ENCODE measurements at regions not wholly inside any gene's neighbourhood (a gene's known extent, or its start where the extent isn't known, plus 50 kb on each side); places are given as distances from the start of the nearest gene placed in this dataset.
"Not testable (repeated sequence)": the region's sequence is repeated elsewhere in the genome, so short reads cannot be mapped to it uniquely, and the experiment has no call there.

DNA sequence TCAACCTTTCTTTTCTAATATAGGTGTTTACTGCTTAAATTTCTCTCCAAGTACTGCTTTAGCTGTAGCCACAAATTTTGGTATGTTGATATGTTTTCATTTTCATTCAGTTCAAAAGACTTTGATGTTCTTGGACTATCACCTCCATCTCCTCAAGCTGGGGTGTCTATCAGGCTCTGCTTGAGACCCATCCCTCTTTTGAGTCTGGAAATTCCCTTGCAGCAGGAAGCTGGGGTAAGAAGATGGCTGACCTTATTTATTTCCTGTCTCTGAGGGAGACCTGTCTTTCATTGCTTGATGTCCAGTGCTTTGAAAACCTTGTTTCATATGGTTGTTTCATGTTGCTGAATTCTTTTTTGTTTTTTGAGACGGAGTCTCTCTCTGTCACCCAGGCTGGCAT, 60.5 kb upstream of the ADPGK start:
- FAIRE-seq, result no peak
- DNase-seq (ENCODE audit: low spot score in 2 of 2), result no peak

DNA sequence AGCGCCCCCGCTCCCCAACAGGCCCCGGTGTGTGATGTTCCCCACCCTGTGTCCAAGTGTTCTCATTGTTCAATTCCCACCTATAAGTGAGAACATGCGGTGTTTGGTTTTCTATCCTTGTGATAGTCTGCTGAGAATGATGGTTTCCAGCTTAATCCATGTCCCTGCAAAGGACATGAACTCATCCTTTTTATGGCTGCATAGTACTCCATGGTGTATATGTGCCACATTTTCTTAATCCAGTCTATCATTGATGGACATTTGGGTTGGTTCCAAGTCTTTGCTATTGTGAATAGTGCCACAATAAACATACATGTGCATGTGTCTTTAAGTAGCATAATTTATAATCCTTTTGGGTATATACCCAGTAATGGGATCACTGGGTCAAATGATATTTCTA, 59.8 kb upstream of the ADPGK start:
- not testable (repeated sequence) for FAIRE-seq; DNase-seq (ENCODE audit: low spot score in 2 of 2)

DNA sequence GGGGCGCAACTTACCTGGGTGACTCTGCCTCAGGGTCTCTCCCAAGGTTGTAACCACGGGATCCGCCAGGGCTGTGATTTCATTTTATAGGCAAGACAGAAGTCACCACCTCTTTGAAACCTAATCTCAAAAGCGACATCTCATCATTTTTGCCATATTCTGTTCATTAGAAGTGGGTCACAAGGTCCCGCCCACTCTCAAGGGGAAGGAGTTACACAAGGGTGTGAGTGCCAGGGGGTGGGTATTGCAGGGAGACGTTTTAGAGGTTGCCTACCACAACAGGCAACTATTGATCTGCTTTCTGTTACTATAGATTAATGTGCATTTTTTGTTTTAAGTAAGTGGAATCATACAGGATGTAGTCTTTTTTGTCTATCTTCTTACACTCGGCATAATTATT, 56.6 kb upstream of the ADPGK start:
- FAIRE-seq (no peak), DNase-seq (ENCODE audit: low spot score in 2 of 2) (no peak)

DNA sequence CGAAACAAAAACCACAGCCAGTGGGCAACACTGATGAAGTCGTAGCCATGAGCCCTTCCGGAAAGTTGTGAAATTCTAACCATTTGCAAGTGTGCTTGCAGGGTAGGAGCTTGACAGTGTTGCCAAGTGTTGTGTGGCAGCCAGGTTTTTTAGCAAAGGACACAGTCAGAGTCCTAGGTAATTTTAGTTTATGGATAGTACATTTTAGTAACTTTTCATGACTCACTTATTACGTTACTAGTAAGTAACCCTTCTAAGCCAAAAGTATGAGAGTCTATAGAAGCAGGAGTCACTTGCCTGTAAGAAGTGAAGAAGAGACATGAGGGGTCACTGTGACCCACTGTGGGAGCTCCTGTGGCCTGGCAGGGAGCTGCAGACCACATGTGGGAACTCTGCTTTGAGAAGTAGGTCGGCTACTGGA, 54.8 kb upstream of the ADPGK start:
- FAIRE-seq (no peak), DNase-seq (ENCODE audit: low spot score in 2 of 2) (no peak)

DNA sequence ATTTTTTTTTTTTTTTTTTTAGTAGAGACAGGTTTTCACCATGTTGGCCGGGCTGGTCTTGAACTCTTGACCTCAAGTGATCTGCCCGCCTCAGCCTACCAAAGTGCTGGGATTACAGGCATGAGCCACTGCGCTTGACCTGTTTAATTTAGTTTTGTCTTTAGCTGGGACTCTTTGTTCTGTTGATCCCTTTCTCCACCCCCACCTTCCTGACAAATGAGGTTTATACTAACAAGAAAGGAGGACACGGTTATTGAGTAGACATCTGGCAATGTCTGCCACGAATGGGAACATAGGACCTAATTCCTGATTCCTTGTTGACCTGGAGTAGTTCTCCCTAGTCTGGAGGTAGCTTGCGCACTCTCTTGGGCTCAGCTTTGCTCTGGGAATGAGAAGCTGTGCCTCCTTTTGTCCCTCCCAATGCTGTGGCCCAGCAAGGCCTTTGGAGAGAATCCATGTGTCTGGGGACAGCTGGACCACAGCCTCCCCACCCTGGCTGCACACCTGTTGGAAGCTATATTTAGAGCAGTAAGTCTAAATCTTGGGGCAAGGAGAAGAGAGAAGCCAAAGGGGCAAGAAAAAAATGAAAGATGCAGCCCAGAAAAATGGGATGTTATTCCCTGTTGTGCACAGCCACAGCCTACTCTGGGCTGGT, 53.2 kb upstream of the ADPGK start:
- FAIRE-seq (no peak), DNase-seq (ENCODE audit: low spot score in 2 of 2) (no peak)

DNA sequence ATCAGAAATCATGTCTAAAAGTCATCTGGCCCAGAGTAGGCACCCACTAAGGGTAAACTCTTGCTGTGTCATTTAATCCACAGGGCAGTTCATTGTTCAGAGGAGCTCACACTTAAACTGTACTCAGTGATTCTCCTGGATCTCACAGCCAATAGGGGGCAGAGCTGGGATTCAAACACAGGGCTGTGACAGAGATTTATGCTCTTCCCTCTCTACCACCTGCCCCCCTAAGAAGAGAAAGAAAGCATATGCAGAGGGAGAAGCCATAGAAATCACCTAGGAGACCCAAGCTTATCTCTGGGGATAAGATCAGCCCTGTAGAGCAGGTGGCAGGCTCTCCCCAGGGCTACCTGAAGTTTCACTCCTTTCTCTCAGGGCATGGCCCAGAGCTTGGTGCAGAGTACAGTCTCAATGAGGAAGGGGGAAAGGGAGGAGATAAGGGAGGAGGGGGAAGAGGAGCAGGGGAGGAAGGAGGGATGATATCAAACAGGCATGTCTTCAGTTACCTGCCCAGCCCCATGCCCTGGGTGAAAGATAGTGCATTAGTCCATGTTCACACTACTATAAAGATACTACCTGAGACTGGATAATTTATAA, 51.8 kb upstream of the ADPGK start:
- FAIRE-seq (no peak), DNase-seq (ENCODE audit: low spot score in 2 of 2) (no peak)

DNA sequence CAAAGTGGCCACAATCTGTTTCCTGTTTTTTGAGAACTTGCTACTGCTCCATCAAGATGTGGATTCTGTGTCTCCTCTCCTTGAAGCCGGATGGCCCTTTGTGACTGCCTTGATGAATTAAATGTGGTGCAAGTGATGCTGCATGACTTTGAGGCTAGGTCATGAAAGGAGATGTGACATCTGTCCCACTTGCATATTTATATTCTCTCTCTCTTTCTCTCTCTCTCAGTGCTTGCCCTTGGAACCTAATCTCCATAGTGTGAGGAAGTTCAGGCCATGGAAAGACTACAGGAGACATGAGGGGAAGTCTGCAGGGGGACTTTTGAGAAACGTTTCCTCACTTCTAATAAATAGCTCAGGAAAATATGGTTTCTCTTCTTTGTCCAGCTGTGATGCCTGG, 50.0 kb upstream of the ADPGK start:
- DNase-seq (ENCODE audit: low spot score in 2 of 2) (no peak), FAIRE-seq (no peak)

Data from frontal cortex (tissue), 3 donors.